Activated CD4-positive, alpha-beta T cell treated with anti-CD3 and anti-CD28 coated beads, Interleukin-2, amount 50 U/mL, for 24 hours (primary cell): ENCODE measurements at regions not wholly inside any gene's neighbourhood (a gene's known extent, or its start where the extent isn't known, plus 50 kb on each side); places are given as distances from the start of the nearest gene placed in this dataset.

Source experiments
- DNase-seq, 2 donors: peaks; one replicate each; pipeline ENCODE4 v3.0.0-alpha.2; 2020; ENCODE audit warnings: low read depth in 1 of 2, low spot score in 1 of 2

DNA sequence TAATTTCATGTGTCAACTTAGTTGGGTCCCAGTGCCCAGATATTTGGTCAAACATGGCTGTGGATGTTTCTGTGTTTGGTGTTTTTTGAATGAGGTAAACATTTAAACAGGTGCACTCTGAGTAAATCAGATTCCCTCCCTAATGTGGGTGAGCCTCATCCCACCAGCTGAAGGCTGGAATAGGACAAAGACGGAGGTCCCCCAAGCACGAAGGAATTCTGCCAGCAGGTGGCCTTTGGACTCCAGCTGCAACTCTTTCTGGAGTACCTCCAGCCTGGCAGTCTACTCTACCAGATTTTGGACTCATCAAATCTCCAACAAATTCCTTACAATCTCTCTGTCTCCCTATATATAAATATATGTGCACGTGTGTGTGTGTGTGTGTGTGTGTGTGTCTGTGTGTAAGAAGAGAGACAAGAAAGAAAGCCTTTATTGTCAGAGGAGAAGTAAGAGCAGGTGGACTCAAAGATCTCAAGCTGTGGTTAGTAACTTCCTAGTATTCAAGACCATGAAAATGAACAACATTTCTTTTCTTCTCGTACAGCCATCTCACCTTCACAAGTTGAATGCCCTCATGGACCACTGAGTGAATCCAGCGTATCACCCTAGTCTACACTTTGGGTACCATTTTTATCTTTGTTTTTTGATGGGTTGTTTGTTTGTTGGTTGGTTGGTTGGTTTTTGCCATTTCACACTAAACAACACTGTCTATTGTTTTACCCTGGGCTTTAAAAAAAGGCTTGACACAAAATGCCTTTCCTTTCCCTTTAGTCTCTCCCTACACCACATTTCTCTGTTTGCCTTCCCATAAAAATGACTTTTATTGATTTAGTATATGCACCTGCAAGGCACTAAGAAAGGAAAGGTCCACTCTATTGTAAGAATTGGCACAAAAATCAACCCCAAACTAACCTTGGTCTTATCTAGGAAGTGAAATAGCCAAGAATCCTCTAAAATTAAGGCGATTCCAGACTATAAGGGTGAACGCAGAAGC is 118.7 kb downstream of the TENT4A start:
- no peak for DNase-seq

DNA sequence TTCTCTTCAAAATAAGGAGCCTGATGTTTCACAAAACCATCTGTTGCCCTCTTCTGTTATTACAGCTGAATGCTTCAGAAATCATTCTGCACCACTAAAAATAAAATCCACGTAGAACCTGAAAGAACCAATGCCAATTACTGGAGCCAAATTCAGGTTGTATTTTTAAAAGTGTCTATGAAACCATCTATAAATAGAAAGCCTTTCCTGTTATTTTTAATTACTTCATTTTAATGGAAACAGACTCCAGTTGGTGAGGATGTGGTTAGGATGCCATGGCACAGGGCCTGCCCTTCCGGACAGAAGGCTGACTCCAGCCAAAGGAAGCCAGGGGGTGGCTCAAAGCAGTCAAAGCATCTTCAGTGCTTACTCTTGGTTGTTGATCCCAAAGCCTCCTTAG is 119.8 kb downstream of the TENT4A start:
- DNase-seq: no peak

DNA sequence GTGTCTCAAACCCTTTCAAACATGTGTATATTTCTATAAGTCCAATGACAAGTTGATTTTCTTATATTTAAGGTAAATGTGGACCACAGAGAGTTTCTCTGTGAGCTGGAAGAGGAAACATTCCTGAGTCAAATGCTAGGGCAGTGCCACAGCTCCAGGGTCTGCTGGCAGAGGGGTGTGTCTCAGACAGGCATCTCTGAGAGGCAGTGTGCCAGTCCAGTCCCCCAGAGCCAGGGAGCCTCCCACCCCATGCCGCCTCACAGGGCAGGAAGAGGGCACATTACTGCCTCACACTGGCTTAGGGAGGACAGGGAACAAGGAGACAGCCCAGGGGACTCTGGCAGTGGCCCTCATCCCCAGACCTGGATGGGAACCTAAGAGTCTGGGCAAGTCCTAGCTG is 120.2 kb downstream of the TENT4A start:
- DNase-seq: no peak

DNA sequence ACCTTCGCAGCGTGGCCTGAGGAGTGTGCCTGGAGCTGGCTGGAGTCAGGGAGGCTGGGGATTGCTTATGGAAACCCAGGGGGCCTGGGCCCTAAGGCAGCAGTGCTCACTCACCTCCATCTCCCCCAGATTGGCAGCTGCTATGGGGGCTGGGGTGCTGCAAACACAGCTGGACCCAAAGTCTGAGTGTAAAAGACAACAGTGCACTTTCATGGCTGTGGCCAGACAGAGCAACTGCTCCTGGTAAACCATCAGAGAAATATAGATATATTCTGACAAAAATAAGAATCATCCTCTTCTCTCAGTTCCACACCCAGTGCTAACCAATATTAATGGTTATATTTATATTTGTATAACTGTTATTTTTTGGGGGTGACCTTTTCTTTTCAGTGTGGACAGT is 123.9 kb downstream of the TENT4A start:
- DNase-seq: no peak

DNA sequence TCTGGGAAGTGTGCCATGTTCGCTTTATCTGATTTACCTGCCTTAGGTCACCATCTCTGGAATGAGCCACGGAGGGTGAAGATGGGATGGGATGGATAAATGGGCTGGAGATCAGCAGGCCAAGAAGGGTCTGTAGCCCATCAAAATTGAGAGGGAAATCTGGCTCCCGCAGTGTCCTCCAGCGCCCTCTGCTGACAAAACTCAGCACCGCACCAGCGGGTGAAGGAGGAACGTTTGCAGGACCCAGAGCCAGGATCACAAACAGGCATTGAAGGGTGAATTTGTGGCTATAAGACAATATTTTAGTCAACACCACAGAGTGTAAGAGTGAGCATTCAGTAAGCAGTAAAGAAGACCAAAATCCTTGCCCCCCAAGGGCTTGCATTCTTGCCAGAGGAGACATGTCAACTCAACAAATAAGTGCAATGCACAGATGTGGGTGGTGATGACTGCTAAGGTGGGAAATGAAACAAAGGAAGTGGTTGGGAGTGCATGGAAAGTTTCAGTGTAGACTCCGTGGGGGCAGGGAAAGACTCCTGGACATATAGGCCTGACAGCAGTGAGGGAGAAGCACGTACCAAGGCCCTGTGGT is 124.4 kb downstream of the TENT4A start:
- no peak for DNase-seq

DNA sequence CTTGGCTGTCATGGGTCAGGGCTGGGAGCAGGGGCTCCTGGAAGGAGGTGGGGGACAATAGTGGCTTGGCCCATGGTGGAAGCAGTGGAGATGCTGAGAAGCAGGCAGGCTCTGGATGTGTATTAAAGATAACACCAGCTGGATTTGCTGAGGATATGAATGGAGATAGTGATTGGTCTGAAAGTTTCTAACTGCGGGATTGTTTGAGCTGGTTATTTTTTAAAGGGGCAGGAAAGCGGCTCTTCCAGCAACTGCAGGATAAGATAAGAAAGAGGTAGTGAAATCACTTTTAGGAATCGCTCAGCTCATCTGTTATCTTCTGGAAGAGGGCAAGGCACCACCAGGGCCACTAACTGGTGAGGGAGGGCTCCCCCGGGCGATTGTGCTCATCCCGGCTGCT is 125.5 kb downstream of the TENT4A start:
- no peak for DNase-seq

DNA sequence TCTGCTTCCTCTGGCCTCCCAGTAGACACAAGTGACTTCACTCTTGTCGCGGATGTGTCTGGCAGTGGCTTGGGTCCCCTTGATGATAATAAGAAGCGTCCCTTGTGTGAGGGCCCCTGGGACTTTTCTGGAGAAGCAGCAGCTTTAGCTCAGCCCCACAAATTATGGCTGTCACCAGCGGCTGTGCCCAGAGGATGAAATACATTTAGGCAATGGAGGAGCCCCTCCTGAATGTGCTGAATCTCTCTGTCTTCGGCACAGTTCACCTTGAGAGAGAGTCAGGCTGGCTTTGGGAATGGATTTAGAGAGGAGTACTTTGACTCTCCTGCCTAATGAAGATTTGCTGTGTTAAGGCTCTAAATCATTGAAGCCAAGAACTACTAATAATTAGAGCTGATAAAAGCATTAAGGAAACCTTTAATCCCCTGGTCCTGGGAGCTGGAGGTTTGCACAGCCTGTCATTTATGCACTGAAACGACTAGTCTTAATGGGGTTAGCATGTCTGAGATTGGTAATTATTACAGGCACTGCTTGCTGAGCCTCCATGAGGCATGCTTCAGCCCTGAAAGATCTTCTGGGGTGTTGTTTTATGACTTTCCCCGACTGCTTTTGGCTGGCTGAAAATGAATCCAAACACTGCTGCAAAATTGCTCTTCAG is 127.0 kb downstream of the TENT4A start:
- no peak for DNase-seq

DNA sequence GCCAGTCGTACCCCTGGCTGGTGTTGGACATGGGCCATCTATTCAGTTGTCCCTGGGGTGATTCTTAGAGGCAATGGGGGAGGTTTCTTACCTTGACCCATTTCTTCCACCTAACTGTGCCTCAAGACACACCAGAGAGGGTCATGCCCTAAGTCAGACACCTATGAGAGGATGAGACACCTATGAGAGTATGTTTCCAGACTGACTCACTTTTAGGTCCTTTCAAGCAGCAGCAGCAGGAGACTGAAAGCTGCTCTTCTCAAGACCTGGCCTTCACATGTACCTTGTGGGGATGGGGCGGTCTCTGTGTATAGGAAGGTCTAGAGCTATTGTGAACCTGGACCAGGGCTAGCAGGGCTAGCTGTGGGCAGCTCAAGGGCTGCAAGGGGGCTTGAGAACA is 130.1 kb downstream of the TENT4A start:
- DNase-seq: no peak

DNA sequence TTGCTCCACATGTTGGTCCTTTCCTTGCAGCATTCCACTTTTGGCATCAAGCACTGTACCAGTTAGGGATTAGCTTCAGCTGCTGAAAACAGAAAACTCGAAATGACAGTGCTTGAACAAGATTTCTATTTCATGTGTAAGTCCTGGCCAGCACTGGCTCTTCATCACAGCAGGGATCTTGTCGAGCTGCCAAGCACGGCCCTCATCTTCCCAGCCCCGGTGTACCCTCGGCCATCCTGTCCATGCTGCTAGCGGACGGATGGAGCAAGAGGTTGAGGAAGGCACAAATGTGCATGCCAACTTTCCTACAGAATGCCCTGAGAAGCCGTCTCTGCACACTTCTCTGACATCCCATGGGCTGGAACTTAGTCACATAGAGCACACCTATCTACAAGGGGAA is 130.6 kb downstream of the TENT4A start:
- DNase-seq: no peak

DNA sequence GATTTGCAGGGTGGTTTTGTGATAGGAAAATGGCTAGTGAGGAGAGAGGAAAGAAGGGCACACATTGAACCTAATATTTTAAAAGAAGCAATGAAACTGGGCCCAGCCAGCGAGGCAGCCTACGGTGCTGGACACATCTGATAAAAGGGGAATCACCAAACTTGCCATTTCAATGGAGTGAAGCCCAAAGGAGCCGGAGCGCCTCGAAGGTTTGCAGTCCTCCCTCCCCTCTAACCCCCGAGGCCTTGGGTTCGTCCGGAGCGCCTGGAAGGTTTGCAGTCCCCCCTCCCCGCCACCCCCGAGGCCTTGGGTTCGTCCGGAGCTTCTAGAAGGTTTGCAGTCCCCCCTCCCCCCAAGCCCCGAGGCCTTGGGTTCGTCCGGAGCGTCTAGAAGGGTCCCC is 132.6 kb downstream of the TENT4A start:
- DNase-seq: no peak

DNA sequence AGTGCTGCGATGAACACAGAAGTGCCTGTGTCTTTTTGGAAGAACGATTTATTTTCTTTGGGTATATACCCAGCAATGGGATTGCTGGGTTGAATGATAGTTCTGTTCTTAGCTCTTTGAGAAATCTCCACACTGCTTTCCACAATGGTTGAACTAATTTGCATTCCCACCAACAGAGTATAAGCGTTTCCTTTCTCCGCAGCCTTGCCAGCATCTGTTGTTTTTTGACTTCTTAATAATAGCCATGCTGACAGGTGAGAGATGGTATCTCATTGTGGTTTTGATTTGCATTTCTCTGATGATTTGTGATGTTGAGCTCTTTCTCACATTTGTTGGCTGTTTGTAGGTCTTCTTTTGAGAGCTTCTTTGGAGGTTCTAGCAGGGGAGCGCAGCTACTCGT is 134.6 kb downstream of the TENT4A start:
- no peak for DNase-seq

DNA sequence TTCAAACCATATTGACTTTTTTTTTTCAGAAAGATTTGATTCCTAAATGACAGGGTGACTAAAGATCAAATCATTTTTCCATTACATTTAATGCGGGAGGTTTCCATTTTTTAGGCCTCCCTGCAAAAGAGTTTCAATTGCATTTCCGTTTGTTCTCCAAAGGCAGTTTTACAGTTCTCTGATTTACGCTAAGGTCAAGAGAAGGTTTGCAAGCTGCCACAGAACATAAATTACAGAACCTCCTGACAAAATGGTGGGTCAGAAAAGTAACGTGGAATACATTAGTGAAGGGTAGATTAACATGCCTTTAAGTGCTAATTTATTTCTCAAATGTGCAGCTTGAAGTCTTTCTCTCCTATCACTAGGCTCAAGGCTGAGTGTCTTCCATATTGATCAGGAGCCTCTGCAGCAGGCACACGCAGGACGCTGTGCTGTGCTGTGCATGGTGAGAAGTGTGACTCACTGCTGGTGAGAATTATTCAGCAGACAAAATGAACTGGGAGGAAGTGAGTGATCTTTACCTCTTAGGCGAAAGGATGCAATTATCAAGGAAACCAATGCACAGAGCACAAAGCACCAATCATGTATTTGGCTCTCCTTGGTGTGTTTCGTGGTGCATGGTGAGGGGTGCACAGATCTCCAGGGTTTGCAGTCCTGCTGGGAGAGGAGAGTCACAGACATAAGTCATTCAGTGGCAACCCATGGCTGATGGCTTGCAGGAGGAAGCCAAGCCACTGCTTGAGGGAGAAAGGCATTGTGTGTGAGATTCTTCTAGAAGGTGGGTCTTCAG is 136.3 kb downstream of the TENT4A start:
- DNase-seq: no peak

DNA sequence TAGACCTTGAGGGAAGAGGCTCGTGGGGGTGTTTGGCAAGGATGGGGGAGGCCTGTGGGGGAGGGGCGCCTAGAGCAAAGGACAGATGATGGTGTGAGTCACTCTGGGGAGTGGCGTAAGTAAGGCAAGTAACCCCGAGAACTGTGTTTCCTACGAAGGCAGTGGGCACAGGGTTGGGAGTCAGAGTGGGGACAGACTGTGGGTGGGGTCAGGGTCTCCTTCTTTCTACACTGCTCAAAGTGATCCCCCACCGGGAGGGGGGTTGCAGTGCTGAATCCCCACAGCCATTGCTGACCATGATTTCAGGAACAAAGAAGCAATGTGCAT is 136.8 kb downstream of the TENT4A start:
- DNase-seq: no peak

DNA sequence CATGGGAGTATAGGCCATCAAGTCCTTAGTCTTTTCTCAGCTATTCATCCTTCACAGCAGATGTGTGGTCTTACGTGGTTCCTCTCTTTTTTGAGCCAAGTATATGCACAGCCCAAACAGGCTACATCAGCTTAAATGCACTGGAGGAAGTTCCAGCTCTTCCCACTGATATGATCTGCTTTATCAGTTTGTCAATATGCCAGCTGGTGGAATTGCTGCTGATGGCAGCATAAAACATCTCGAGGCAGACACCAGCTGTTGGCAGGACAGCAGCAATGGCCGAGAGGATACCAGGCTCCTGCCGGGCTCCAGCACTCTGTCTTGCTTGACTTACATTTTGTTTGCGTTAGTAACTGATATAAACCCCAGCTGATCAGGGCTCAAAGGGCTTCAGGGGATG is 143.4 kb downstream of the TENT4A start:
- DNase-seq: no peak

DNA sequence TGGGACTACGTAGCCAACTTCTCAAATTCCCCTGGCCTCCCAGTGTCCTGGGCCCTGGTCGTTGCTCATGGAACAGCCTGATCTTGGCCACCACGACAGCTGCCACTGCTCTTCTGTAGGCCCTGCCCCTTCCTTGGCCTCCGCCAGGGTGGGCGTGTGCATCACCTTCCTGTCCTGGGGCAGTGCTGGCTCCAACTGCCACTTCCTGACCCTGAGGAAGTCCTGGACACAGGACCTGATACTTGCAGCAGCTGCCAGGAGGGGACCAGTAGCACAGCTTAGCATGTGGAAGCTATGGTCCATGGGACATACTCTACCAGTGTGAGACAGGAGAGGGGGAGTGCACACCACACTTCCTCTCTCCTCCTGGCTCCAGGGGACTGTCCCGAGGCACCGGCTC is 145.2 kb downstream of the TENT4A start:
- DNase-seq: no peak

DNA sequence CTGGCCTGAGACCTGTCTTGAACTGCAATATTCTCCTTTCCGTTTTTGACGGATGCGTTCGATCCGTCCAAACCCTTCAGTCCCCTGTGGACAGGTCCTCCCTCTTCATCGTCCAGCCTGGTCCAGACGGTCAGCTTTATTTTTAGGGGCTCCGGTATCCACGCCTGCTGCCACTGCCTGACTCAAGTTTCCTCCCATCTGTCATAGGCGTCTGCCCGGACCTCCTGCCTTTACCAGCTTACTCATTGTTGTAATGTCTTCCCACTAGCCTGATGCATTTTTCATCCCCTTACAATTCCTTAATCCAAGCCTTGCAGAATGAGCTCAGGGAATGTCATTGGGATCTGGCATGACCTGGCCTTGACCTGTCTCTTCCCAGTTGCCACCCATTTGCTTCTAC is 145.8 kb downstream of the TENT4A start:
- DNase-seq: no peak

DNA sequence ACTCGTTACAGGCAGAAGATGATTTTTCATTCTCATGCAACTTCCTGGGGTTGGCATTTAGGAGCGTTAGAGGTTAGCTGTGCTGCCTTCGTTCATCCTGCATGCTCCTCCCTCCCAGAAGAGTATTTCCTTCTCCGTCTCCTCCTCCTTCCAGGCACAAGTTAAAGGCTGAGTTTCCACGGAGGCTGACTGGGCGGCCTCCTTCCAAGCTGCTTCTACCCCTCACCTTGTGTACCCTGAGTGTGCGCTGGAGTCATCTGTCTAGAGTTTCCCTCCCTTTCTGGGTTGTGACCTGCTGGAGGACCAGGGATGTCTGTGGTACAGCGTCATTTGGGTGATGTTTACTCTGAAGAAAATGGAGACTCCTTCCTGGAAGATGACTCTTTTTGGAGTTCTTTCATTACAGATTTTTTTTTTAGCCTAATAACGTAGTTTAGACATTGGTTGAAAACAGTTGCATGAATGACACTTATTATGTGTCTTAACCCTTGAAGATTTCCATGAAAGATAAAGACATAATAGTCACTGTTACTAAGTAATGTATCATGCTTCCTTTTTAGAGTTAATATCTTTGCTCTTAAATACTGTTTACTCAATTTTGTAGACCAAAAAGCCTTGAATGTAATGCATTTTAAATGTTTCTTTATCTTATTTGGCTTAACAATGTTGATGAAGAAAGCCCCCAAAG is 146.9 kb downstream of the TENT4A start:
- no peak for DNase-seq

DNA sequence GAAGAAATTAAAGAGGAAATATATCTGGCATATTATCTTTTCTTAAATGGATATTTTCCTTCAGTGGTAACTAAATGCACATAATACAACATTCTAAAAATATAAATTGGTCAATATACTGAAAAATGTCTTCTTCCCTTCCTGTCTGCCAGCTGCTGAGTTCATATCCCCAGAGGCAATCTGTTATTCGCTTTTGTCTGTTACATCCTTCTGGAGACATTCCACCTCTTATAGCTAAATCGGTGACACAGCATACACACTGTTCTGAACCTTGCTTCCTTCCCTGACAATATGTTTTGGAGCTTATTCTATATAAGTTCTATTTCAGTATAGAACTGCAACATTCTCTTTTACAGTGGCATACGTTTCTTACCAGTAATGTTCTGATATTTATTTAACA is 147.8 kb downstream of the TENT4A start:
- no peak for DNase-seq

DNA sequence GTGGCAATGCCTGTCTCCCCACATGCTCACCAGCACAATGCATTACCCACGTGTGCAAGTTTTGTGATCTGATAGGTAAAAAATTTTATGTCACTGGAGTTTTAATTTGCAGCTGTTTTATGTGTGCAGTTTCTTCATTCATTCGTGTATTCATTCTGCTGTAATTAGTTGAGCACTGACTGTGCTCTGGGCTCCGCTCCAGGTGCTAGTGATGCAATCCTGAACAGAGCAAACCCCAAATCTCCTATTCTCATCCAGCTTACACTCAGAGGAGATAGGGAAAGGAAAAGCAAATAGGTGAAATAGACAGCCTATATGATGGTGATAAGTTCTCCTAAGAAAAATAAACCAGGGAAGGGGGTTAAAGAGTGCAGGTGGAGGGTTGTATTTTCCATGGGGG is 148.4 kb downstream of the TENT4A start:
- no peak for DNase-seq

DNA sequence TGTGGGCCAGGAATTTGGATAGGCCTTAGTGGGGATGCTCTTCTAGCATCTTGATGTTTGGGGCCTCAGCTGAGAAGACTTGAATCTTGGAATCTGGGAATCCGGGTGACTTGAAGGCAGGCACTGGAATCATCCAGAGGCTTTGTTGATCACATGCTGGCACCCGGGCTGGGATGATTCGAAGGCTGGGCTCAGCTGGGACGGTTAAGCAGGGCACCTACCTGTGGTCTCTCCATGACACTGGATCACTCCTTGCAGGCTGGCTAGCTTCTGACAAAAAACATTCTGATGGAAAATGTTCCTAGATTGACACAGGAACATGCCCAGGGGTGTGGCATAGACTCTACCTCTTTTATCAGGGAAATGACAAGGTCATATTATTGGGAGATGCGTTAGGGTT is 149.1 kb downstream of the TENT4A start:
- DNase-seq: no peak

DNA sequence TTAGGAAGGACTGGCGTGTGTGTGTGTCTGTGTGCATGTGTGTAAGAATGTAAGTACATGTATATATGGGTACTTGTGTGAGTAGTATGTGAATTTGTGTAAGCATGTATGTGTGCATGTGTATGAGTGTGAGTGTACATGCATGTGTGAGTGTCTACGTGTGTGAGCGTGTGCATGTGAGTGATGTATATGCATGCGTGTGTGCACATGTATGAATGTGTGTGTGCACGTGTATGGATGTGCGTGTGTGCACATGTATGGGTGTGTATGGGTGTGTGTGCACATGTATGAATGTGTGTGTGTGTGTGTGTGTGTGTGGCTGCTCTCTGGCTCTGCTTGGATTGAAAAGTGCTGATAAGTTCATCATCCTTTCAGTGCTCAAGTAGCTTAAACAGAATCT is 154.5 kb downstream of the TENT4A start:
- no peak for DNase-seq
